HepG2 (cell line): ENCODE measurements at regions not wholly inside any gene's neighbourhood (a gene's known extent, or its start where the extent isn't known, plus 50 kb on each side); places are given as distances from the start of the nearest gene placed in this dataset.
A peak's percentile ranks its signal among the peaks of the same experiment; 100 is the strongest.

ENCODE experiments used
- ARID2 ChIP-seq: sonication (generic); formaldehyde crosslinking; IDR thresholded peaks from 2 replicates; pipeline ENCODE4 v1.8.1; 2022; ENCODE audit warnings: mild to moderate bottlenecking, missing genetic modification reagents, borderline replicate concordance
- ATAD3A ChIP-seq: sonication (generic); formaldehyde crosslinking; IDR thresholded peaks from 2 replicates; pipeline ENCODE4 v1.4.0; 2020; ENCODE audit warnings: missing genetic modification reagents
- GMEB1 ChIP-seq: sonication (generic); formaldehyde crosslinking; IDR thresholded peaks from 2 replicates; pipeline ENCODE4 v1.5.1; 2020; ENCODE audit warnings: missing genetic modification reagents, mild to moderate bottlenecking, borderline replicate concordance
- MLX ChIP-seq: IDR thresholded peaks from 2 replicates; pipeline ENCODE4 v1.6.1; 2016
- MYNN ChIP-seq: sonication (generic); formaldehyde crosslinking; IDR thresholded peaks from 2 replicates; pipeline ENCODE4 v1.4.0; 2020; ENCODE audit warnings: mild to moderate bottlenecking, low read depth, missing genetic modification reagents
- POGZ ChIP-seq: sonication (generic); formaldehyde crosslinking; IDR thresholded peaks from 2 replicates; pipeline ENCODE4 v1.4.0; 2020; ENCODE audit warnings: mild to moderate bottlenecking, missing genetic modification reagents
- SIN3B ChIP-seq: fragments of 150-350 bp; IDR thresholded peaks from 2 replicates; pipeline ENCODE4 v1.6.1; 2014; ENCODE audit warnings: low read length
- SKI ChIP-seq: fragments of 450-650 bp; IDR thresholded peaks from one replicate; pipeline ENCODE4 v1.6.1; 2018; ENCODE audit warnings: mild to moderate bottlenecking; ENCODE audit not compliant: partially characterized antibody
- ZBTB3 ChIP-seq: sonication (generic); formaldehyde crosslinking; IDR thresholded peaks from 2 replicates; pipeline ENCODE4 v1.4.0; 2020; ENCODE audit warnings: low read depth, mild to moderate bottlenecking, moderate library complexity, missing genetic modification reagents, borderline replicate concordance
- ZIK1 ChIP-seq: sonication (generic); formaldehyde crosslinking; IDR thresholded peaks from 2 replicates; pipeline ENCODE4 v1.5.0; 2020; ENCODE audit warnings: mild to moderate bottlenecking, low read depth, missing genetic modification reagents, borderline replicate concordance
- ZMAT3 ChIP-seq: sonication (generic); formaldehyde crosslinking; conservative IDR thresholded peaks from 2 replicates; pipeline ENCODE4 v1.7.0; 2021; ENCODE audit warnings: missing genetic modification reagents
- ZMYM4 ChIP-seq: sonication (generic); formaldehyde crosslinking; IDR thresholded peaks from 2 replicates; pipeline ENCODE4 v1.8.1; 2023; ENCODE audit warnings: mild to moderate bottlenecking, missing genetic modification reagents
- ZNF225 ChIP-seq: sonication (generic); formaldehyde crosslinking; IDR thresholded peaks from 2 replicates; pipeline ENCODE4 v1.4.0; 2020; ENCODE audit warnings: mild to moderate bottlenecking, missing genetic modification reagents
- ZNF292 ChIP-seq: sonication (generic); formaldehyde crosslinking; IDR thresholded peaks from 2 replicates; pipeline ENCODE4 v1.8.1; 2022; ENCODE audit warnings: mild to moderate bottlenecking, low read depth, missing genetic modification reagents, borderline replicate concordance
- ZNF678 ChIP-seq: sonication (generic); formaldehyde crosslinking; IDR thresholded peaks from 2 replicates; pipeline ENCODE4 v1.4.0; 2020; ENCODE audit warnings: mild to moderate bottlenecking, missing genetic modification reagents
- TF ChIP-seq, protein P1 (sequence below): sonication (generic); formaldehyde crosslinking; IDR thresholded peaks from 2 replicates; pipeline ENCODE4; 2020; ENCODE audit warnings: missing genetic modification reagents, mild to moderate bottlenecking, borderline replicate concordance
- TF ChIP-seq, protein P2 (sequence below): IDR thresholded peaks from 2 replicates; pipeline ENCODE4 v1.6.1; 2018; ENCODE audit warnings: missing genetic modification reagents, mild to moderate bottlenecking, missing compliant biosample characterization

GRCh38 chr16:79770244-79771064 lies 169.9 kb upstream of the MAF start (continued):
- TF ChIP-seq ZNF292 (CRISPR knock-in tag) = peak; percentile 17; the same call in 1 of the 2 replicates
- no peak for TF ChIP-seq ZNF225 (CRISPR knock-in tag)
- TF ChIP-seq, protein P1, sequence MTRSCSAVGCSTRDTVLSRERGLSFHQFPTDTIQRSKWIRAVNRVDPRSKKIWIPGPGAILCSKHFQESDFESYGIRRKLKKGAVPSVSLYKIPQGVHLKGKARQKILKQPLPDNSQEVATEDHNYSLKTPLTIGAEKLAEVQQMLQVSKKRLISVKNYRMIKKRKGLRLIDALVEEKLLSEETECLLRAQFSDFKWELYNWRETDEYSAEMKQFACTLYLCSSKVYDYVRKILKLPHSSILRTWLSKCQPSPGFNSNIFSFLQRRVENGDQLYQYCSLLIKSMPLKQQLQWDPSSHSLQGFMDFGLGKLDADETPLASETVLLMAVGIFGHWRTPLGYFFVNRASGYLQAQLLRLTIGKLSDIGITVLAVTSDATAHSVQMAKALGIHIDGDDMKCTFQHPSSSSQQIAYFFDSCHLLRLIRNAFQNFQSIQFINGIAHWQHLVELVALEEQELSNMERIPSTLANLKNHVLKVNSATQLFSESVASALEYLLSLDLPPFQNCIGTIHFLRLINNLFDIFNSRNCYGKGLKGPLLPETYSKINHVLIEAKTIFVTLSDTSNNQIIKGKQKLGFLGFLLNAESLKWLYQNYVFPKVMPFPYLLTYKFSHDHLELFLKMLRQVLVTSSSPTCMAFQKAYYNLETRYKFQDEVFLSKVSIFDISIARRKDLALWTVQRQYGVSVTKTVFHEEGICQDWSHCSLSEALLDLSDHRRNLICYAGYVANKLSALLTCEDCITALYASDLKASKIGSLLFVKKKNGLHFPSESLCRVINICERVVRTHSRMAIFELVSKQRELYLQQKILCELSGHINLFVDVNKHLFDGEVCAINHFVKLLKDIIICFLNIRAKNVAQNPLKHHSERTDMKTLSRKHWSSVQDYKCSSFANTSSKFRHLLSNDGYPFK (CRISPR knock-in tag) = no peak; the same call in 1 of the 2 replicates
- no peak for TF ChIP-seq SIN3B
- no peak for TF ChIP-seq POGZ (CRISPR knock-in tag)
- TF ChIP-seq, protein P2, sequence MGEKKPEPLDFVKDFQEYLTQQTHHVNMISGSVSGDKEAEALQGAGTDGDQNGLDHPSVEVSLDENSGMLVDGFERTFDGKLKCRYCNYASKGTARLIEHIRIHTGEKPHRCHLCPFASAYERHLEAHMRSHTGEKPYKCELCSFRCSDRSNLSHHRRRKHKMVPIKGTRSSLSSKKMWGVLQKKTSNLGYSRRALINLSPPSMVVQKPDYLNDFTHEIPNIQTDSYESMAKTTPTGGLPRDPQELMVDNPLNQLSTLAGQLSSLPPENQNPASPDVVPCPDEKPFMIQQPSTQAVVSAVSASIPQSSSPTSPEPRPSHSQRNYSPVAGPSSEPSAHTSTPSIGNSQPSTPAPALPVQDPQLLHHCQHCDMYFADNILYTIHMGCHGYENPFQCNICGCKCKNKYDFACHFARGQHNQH (CRISPR knock-in tag) = 0 out of 2 replicates have a peak, but pooled peaks have one; percentile 27
- TF ChIP-seq ZIK1 (CRISPR knock-in tag) = no peak
- TF ChIP-seq GMEB1 (CRISPR knock-in tag) = no peak
- TF ChIP-seq MYNN (CRISPR knock-in tag) = no peak
- TF ChIP-seq ZMYM4 (CRISPR knock-in tag) = 0 out of 2 replicates have a peak, but pooled peaks have one; percentile 36
- TF ChIP-seq ZMAT3 (CRISPR knock-in tag) = no peak
- TF ChIP-seq ARID2 = no peak
- TF ChIP-seq ZNF678 (CRISPR knock-in tag) = no peak
- TF ChIP-seq ZBTB3 (CRISPR knock-in tag) = no peak
- no peak for TF ChIP-seq MLX (CRISPR knock-in tag)
- no peak for TF ChIP-seq SKI
- TF ChIP-seq ATAD3A (CRISPR knock-in tag) = no peak
